NCI-H526 treated with DMSO at 0.1 percent for 48 hours (cell line): ENCODE measurements at regions not wholly inside any gene's neighbourhood (a gene's known extent, or its start where the extent isn't known, plus 50 kb on each side); places are given as distances from the start of the nearest gene placed in this dataset.

Experiments
- DNase-seq: peaks from one replicate; lab custom pipeline; 2025; lab: John Stamatoyannopoulos, UW

GRCh38 chr11:115767047-115767802, 263.0 kb upstream of the CADM1 start:
- DNase-seq, result peak; percentile 80

- DNase-seq, result no peak
These were observed 262.3 kb upstream of the CADM1 start for GRCh38 chr11:115766561-115766960.

- DNase-seq, result no peak
These were observed 261.6 kb upstream of the CADM1 start for GRCh38 chr11:115765803-115766239.

- DNase-seq, result no peak
These were observed 260.0 kb upstream of the CADM1 start for GRCh38 chr11:115764176-115764575.

- DNase-seq, result no peak
These were observed 257.6 kb upstream of the CADM1 start for GRCh38 chr11:115761817-115762216.

- no peak for DNase-seq
These were observed 257.1 kb upstream of the CADM1 start for GRCh38 chr11:115761348-115761747.

GRCh38 chr11:115760461-115761320, 256.5 kb upstream of the CADM1 start:
- no peak for DNase-seq

- peak; percentile 63 for DNase-seq
These were observed 255.6 kb upstream of the CADM1 start for GRCh38 chr11:115759622-115760460.

- DNase-seq, result no peak
These were observed 253.8 kb upstream of the CADM1 start for GRCh38 chr11:115758011-115758410.

- no peak for DNase-seq
These were observed 247.2 kb upstream of the CADM1 start for GRCh38 chr11:115751243-115752015.

GRCh38 chr11:115745610-115746512, 241.6 kb upstream of the CADM1 start:
- DNase-seq, result no peak

GRCh38 chr11:115745066-115745465, 240.9 kb upstream of the CADM1 start:
- no peak for DNase-seq

GRCh38 chr11:115743719-115744118, 239.5 kb upstream of the CADM1 start:
- no peak for DNase-seq

- no peak for DNase-seq
These were observed 237.3 kb upstream of the CADM1 start for GRCh38 chr11:115741376-115742107.

- no peak for DNase-seq
These were observed 236.1 kb upstream of the CADM1 start for GRCh38 chr11:115740324-115740723.

GRCh38 chr11:115739878-115740277, 235.7 kb upstream of the CADM1 start:
- no peak for DNase-seq

GRCh38 chr11:115739146-115739545, 234.9 kb upstream of the CADM1 start:
- no peak for DNase-seq

- DNase-seq, result no peak
These were observed 233.7 kb upstream of the CADM1 start for GRCh38 chr11:115737875-115738274.

GRCh38 chr11:115736146-115736545, 231.9 kb upstream of the CADM1 start:
- no peak for DNase-seq

- no peak for DNase-seq
These were observed 220.5 kb upstream of the CADM1 start for GRCh38 chr11:115724666-115725065.
